A549 (cell line): ENCODE measurements at regions not wholly inside any gene's neighbourhood (a gene's known extent, or its start where the extent isn't known, plus 50 kb on each side); places are given as distances from the start of the nearest gene placed in this dataset.

Experiments
- ATAC-seq, 2 experiments: fragments of 200-7000 bp in 1 of 2; fragments of >200 bp in 1 of 2; cut with Nextera tagmentation in 1 of 2; cut with Tn5 transposase in 1 of 2; 3 replicates each; pipeline versions ENCODE4 v1.8.0 to v1.9.1; 2018 to 2020; ENCODE audit warnings: mild to moderate bottlenecking in 1 of 2, moderate library complexity in 1 of 2
- CTCF ChIA-PET: fragments of 300-600 bp; sonication (Branson Sonifier 250); formaldehyde crosslinking; extraction: SDS; loops from one replicate; lab custom pipeline; 2021; ENCODE audit warnings: antibody characterized with exemption, inconsistent platforms; lab: Yijun Ruan, JAX
- POLR2A ChIA-PET: fragments of 350-600 bp; formaldehyde crosslinking; extraction: SDS; loops from one replicate; lab custom pipeline; 2021; ENCODE audit warnings: antibody characterized with exemption, inconsistent platforms; lab: Yijun Ruan, JAX
- DNase-seq, 2 experiments: peaks; one replicate each; pipeline versions ENCODE4 v3.0.0 to v3.0.0-alpha.2; 2011 to 2016; ENCODE audit warnings: low read depth in 1 of 2, low spot score in 1 of 2
- FAIRE-seq: peaks from 2 replicates; lab custom pipeline; 2011; peaks lifted over from hg19 to GRCh38; lab: Jason Lieb, UNC
- H3K27ac ChIP-seq, 2 experiments: fragments of >200 bp; sonication (Bioruptor Twin); formaldehyde crosslinking; 3 replicates each; pipeline ENCODE4 v1.5.1; 2016 to 2017
- H3K4me1 ChIP-seq: fragments of >200 bp; sonication (Bioruptor Twin); formaldehyde crosslinking; 3 replicates; pipeline ENCODE4 v1.6.1; 2016
- H3K4me2 ChIP-seq: fragments of >200 bp; sonication (Bioruptor Twin); formaldehyde crosslinking; 3 replicates; pipeline ENCODE4 v1.6.1; 2016
- H3K4me3 ChIP-seq: fragments of >200 bp; sonication (Bioruptor Twin); formaldehyde crosslinking; 3 replicates; pipeline ENCODE4 v1.5.1; 2016
- H3K9me3 ChIP-seq: fragments of >200 bp; sonication (Bioruptor Twin); formaldehyde crosslinking; 3 replicates; pipeline ENCODE4 v1.6.1; 2016
- BHLHE40 ChIP-seq: IDR thresholded peaks from 2 replicates; pipeline ENCODE4 v1.6.1; 2012; ENCODE audit warnings: low read depth, low read length, inconsistent platforms
- CBX8 ChIP-seq: fragments of 200-600 bp; sonication (generic); IDR thresholded peaks from 2 replicates; pipeline ENCODE4 v1.6.1; 2016
- EHMT2 ChIP-seq: fragments of 200-600 bp; sonication (generic); IDR thresholded peaks from 2 replicates; pipeline ENCODE4 v1.6.1; 2016; ENCODE audit warnings: antibody characterized with exemption, low read depth, mild to moderate bottlenecking, moderate library complexity
- EP300 ChIP-seq, 2 experiments: fragments of >200 bp; sonication (Bioruptor Twin); formaldehyde crosslinking; IDR thresholded peaks; 2 replicates in 1 of 2; 3 replicates in 1 of 2; pipeline ENCODE4 v1.6.1; 2016 to 2017
- GATA3 ChIP-seq: IDR thresholded peaks from 2 replicates; pipeline ENCODE4 v1.6.1; 2012; ENCODE audit warnings: borderline replicate concordance
- HDAC2 ChIP-seq: fragments of 200-600 bp; sonication (generic); IDR thresholded peaks from 2 replicates; pipeline ENCODE4 v1.6.1; 2016
- KDM5A ChIP-seq: fragments of 200-600 bp; sonication (generic); IDR thresholded peaks from 2 replicates; pipeline ENCODE4 v1.6.1; 2016; ENCODE audit warnings: antibody characterized with exemption, mild to moderate bottlenecking
- MAFK ChIP-seq: fragments of 450-650 bp; IDR thresholded peaks from 2 replicates; pipeline ENCODE4 v1.6.1; 2014; ENCODE audit not compliant: partially characterized antibody
- MAZ ChIP-seq: fragments of 150-350 bp; IDR thresholded peaks from 2 replicates; pipeline ENCODE4 v1.6.1; 2014; ENCODE audit warnings: antibody characterized with exemption, low read depth, low read length, borderline replicate concordance
- NFE2L2 ChIP-seq: fragments of 150-350 bp; conservative IDR thresholded peaks from 2 replicates; pipeline ENCODE4 v1.6.1; 2014; ENCODE audit warnings: low read length
- NR3C1 ChIP-seq: fragments of >200 bp; sonication (Bioruptor Twin); formaldehyde crosslinking; IDR thresholded peaks from 3 replicates; pipeline ENCODE4 v1.6.1; 2017
- PHF8 ChIP-seq: fragments of 200-600 bp; sonication (generic); IDR thresholded peaks from 2 replicates; pipeline ENCODE4 v1.6.1; 2016; ENCODE audit warnings: low read depth, mild to moderate bottlenecking, antibody characterized with exemption, moderate library complexity, borderline replicate concordance
- POLR2A ChIP-seq: IDR thresholded peaks from 2 replicates; pipeline ENCODE4 v1.6.1; 2012; ENCODE audit warnings: mild to moderate bottlenecking, low read length
- RAD21 ChIP-seq, 2 experiments: fragments of >200 bp in 1 of 2; sonication (Bioruptor Twin) in 1 of 2; formaldehyde crosslinking in 1 of 2; IDR thresholded peaks in 1 of 2; conservative IDR thresholded peaks in 1 of 2; 2 replicates in 1 of 2; 3 replicates in 1 of 2; pipeline ENCODE4 v1.6.1; 2012 to 2018; ENCODE audit warnings: inconsistent platforms in 1 of 2
- RARB ChIP-seq: fragments of 250-450 bp; sonication (Bioruptor Pico); IDR thresholded peaks from 2 replicates; pipeline ENCODE4 v1.8.0; 2021; ENCODE audit warnings: mild to moderate bottlenecking, moderate library complexity
- RCOR1 ChIP-seq: fragments of 150-350 bp; IDR thresholded peaks from 2 replicates; pipeline ENCODE4 v1.6.1; 2014; ENCODE audit warnings: antibody characterized with exemption, low read length, low read depth
- RFX5 ChIP-seq: fragments of 450-650 bp; IDR thresholded peaks from 2 replicates; pipeline ENCODE4 v1.7.1; 2014; ENCODE audit warnings: antibody characterized with exemption, mild to moderate bottlenecking, moderate library complexity
- RNF2 ChIP-seq: fragments of 200-600 bp; sonication (generic); IDR thresholded peaks from 2 replicates; pipeline ENCODE4 v1.6.1; 2016; ENCODE audit warnings: low read depth, mild to moderate bottlenecking, antibody characterized with exemption, moderate library complexity, borderline replicate concordance
- SREBF2 ChIP-seq: fragments of 450-650 bp; IDR thresholded peaks from 2 replicates; pipeline ENCODE4 v1.6.1; 2014; ENCODE audit warnings: mild to moderate bottlenecking, moderate library complexity
- TFCP2L1 ChIP-seq: fragments of 250-450 bp; sonication (Bioruptor Pico); IDR thresholded peaks from 2 replicates; pipeline ENCODE4 v1.5.0; 2021; ENCODE audit warnings: mild to moderate bottlenecking
- ZFP36 ChIP-seq: fragments of 450-650 bp; IDR thresholded peaks from 2 replicates; pipeline ENCODE4 v1.6.1; 2014; ENCODE audit warnings: borderline replicate concordance; ENCODE audit not compliant: partially characterized antibody
- ZNF302 ChIP-seq: fragments of 250-450 bp; sonication (Bioruptor Pico); IDR thresholded peaks from 2 replicates; pipeline ENCODE4 v1.9.0; 2021; ENCODE audit warnings: inconsistent platforms, mild to moderate bottlenecking, moderate library complexity
- ZSCAN20 ChIP-seq: fragments of 250-450 bp; sonication (Bioruptor Pico); IDR thresholded peaks from 2 replicates; pipeline ENCODE4 v1.8.0; 2022; ENCODE audit warnings: mild to moderate bottlenecking, moderate library complexity
- WGBS: methylation state at CpG from one replicate; pipeline ENCODE4 v1.1.6; 2017; ENCODE audit errors: missing lambda C conversion rate; 5-methylcytosine and 5-hydroxymethylcytosine counted together
- TF ChIP-seq, protein P1 (sequence below): IDR thresholded peaks from 2 replicates; pipeline ENCODE4 v1.6.1; 2012; ENCODE audit warnings: low read depth, borderline replicate concordance
- TF ChIP-seq, protein P2 (sequence below): fragments of 450-650 bp; IDR thresholded peaks from 2 replicates; pipeline ENCODE4 v1.6.1; 2014; ENCODE audit warnings: antibody characterized with exemption
- TF ChIP-seq, protein P3 (sequence below): fragments of >200 bp; sonication (Bioruptor Twin); formaldehyde crosslinking; IDR thresholded peaks from 3 replicates; pipeline ENCODE4 v1.6.1; 2016
- TF ChIP-seq, protein P4 (sequence below): fragments of >200 bp; sonication (Bioruptor Twin); formaldehyde crosslinking; IDR thresholded peaks from 3 replicates; pipeline ENCODE4 v1.5.1; 2016

DNA sequence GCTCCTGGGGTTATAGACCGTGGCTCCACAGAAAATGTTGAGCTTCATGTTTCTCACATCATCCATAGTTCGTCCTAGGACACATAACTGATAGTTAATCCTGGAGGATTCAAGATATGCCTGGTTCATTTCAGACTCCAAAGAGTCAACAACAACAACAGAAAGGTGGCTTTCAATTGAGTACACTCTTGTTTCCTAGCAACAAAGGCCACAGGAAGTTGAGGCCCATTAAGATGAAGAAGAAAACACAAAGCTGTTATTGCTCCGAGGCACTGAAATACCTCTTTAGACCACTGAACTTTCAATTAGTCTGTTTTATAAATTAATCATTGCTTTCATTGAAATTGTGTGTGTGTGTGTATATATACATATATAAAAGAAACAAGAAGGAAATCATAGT lies 154.5 kb downstream of the YIPF5 start:
- H3K9me3 ChIP-seq, result peaks cover 9% of the 10 kb centered on the region; the same call in 1 of the 3 replicates
- ChIA-PET POLR2A (no interaction called here), CTCF (interaction anchor here (0.6 kb wide), 1 partner anchor 54 kb away, joined by 4 read pairs; no protein-coding TSS in a partner anchor)
- ATAC-seq (no peak), FAIRE-seq (no peak), DNase-seq (no peak)
- WGBS, result 53% methylated on average over 3 of the region's 3 CpGs
- H3K4me2 ChIP-seq, result no peak overlapping the region
- no peak for TF ChIP-seq ZFP36
- no peak for TF ChIP-seq GATA3
- TF ChIP-seq BHLHE40, result no peak
- no peak for TF ChIP-seq MAFK
- no peak for TF ChIP-seq HDAC2
- TF ChIP-seq, protein P1, sequence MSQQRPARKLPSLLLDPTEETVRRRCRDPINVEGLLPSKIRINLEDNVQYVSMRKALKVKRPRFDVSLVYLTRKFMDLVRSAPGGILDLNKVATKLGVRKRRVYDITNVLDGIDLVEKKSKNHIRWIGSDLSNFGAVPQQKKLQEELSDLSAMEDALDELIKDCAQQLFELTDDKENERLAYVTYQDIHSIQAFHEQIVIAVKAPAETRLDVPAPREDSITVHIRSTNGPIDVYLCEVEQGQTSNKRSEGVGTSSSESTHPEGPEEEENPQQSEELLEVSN, result no peak
- TF ChIP-seq RFX5, result no peak
- no peak for TF ChIP-seq CBX8
- TF ChIP-seq SREBF2, result no peak
- TF ChIP-seq RARB (CRISPR knock-in tag), result no peak
- TF ChIP-seq RNF2, result no peak
- TF ChIP-seq RAD21 (conservative IDR thresholded peaks at IDR 0.05 in 1 of 2, IDR thresholded peaks at IDR 0.05 in 1 of 2), result no peak
- TF ChIP-seq, protein P2, sequence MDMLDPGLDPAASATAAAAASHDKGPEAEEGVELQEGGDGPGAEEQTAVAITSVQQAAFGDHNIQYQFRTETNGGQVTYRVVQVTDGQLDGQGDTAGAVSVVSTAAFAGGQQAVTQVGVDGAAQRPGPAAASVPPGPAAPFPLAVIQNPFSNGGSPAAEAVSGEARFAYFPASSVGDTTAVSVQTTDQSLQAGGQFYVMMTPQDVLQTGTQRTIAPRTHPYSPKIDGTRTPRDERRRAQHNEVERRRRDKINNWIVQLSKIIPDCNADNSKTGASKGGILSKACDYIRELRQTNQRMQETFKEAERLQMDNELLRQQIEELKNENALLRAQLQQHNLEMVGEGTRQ, result no peak
- TF ChIP-seq, protein P3, sequence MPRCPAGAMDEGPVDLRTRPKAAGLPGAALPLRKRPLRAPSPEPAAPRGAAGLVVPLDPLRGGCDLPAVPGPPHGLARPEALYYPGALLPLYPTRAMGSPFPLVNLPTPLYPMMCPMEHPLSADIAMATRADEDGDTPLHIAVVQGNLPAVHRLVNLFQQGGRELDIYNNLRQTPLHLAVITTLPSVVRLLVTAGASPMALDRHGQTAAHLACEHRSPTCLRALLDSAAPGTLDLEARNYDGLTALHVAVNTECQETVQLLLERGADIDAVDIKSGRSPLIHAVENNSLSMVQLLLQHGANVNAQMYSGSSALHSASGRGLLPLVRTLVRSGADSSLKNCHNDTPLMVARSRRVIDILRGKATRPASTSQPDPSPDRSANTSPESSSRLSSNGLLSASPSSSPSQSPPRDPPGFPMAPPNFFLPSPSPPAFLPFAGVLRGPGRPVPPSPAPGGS, result no peak
- TF ChIP-seq NFE2L2, result no peak
- no peak for TF ChIP-seq EHMT2
- TF ChIP-seq TFCP2L1, result no peak
- H3K27ac ChIP-seq, result no peak overlapping the region
- H3K4me1 ChIP-seq, result no peaks in the 10 kb centered on the region
- no peak overlapping the region for H3K4me3 ChIP-seq

DNA sequence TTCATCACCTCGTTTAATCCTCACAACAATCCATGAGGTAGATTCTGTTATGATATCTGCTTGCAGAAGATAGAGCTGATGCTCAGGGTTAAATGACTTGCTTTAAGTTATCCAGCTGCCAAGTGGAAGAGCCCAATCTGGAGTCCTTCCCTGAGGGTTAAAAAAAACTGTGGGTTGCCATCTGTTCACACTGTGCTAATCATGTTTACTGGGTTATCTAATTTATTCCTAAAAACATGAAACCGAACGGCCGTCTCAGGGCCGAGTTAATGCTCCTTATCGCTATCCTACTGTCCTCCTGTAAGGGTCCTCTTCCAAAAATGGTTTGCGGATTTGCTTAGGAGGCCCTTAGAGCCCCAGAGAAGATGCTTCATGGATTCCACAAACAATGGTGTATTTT lies 153.3 kb downstream of the YIPF5 start:
- WGBS, result 76% methylated on average over 7 of the region's 7 CpGs
- CTCF ChIA-PET, result no interaction called here
- ATAC-seq (no peak), FAIRE-seq (no peak), DNase-seq (no peak)
- POLR2A ChIA-PET, result no interaction called here
- Histone ChIP-seq H3K4me1 (no peaks in the 10 kb centered on the region), H3K9me3 (peaks cover 9% of the 10 kb centered on the region; the same call in 1 of the 3 replicates), H3K27ac (no peak overlapping the region), H3K4me3 (no peak overlapping the region)
- no peak for TF ChIP-seq EP300 (IDR thresholded peaks at IDR 0.05)
- no peak for TF ChIP-seq POLR2A
- TF ChIP-seq, protein P4, sequence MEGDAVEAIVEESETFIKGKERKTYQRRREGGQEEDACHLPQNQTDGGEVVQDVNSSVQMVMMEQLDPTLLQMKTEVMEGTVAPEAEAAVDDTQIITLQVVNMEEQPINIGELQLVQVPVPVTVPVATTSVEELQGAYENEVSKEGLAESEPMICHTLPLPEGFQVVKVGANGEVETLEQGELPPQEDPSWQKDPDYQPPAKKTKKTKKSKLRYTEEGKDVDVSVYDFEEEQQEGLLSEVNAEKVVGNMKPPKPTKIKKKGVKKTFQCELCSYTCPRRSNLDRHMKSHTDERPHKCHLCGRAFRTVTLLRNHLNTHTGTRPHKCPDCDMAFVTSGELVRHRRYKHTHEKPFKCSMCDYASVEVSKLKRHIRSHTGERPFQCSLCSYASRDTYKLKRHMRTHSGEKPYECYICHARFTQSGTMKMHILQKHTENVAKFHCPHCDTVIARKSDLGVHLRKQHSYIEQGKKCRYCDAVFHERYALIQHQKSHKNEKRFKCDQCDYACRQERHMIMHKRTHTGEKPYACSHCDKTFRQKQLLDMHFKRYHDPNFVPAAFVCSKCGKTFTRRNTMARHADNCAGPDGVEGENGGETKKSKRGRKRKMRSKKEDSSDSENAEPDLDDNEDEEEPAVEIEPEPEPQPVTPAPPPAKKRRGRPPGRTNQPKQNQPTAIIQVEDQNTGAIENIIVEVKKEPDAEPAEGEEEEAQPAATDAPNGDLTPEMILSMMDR, result no peak
- no peak for TF ChIP-seq ZFP36
- no peak for TF ChIP-seq NR3C1
- TF ChIP-seq RCOR1, result no peak
- no peak for TF ChIP-seq PHF8
- no peak for TF ChIP-seq KDM5A
- TF ChIP-seq ZNF302, result no peak
- no peak for TF ChIP-seq MAZ
- no peak for TF ChIP-seq ZSCAN20 (CRISPR knock-in tag)
- TF ChIP-seq, all 56 proteins: peak for 0
- no peak overlapping the region for H3K4me2 ChIP-seq
